Urinary bladder (tissue), 3 donors: ENCODE measurements at regions not wholly inside any gene's neighbourhood (a gene's known extent, or its start where the extent isn't known, plus 50 kb on each side); places are given as distances from the start of the nearest gene placed in this dataset.
"Not testable (repeated sequence)": the region's sequence is repeated elsewhere in the genome, so short reads cannot be mapped to it uniquely, and the experiment has no call there.

Source experiments
- DNase-seq: peaks from one replicate; pipeline ENCODE4 v3.0.0-alpha.2; 2015; ENCODE audit errors: extremely low spot score
- H3K27ac ChIP-seq: one replicate; pipeline ENCODE4 v1.5.1; 2013; ENCODE audit warnings: low read depth, mild to moderate bottlenecking, moderate library complexity
- H3K36me3 ChIP-seq: one replicate; pipeline ENCODE4 v1.6.1; 2013; ENCODE audit warnings: mild to moderate bottlenecking, moderate library complexity; ENCODE audit not compliant: insufficient read depth
- H3K4me1 ChIP-seq: one replicate; pipeline ENCODE4 v1.6.1; 2013; ENCODE audit warnings: mild to moderate bottlenecking, moderate library complexity; ENCODE audit not compliant: insufficient read depth
- H3K4me3 ChIP-seq: one replicate; pipeline ENCODE4 v1.5.1; 2013; ENCODE audit warnings: low read depth, low read length
- WGBS: extraction: QIAGEN DNeasy Blood & Tissue Kit; methylation state at CpG from one replicate; pipeline ENCODE4 v1.1.7; 2013; 5-methylcytosine and 5-hydroxymethylcytosine counted together
- donor health status: healthy with polysubstance abuse.
- donor health status: healthy.

DNA sequence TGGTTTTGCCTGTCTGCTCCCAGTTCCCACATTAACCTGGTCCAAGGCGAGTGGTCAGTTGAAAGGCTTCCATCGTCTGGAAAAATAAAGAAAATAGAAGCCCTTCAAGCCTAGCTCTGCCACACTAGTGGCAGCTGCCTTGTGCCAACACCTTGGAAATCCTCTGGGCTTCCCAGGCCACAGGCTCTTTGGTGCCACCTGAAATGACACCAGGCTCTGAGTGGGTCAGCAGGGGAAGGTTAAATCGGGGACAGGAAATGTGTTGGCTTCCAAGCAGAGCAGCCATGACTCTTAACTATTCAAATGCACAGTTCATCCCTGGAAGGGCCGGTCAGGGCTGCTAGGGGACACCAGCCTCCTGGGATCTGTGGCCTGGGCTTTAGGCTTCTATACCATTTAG lies 558.7 kb downstream of the MATN1 start:
- no peak overlapping the region for H3K4me3 ChIP-seq
- DNase-seq: no peak
- no peak overlapping the region for H3K27ac ChIP-seq
- 67% methylated on average over 4 of the region's 4 CpGs for WGBS
- H3K4me1 ChIP-seq: no peaks in the 10 kb centered on the region
- H3K36me3 ChIP-seq: no peaks in the 10 kb centered on the region

DNA sequence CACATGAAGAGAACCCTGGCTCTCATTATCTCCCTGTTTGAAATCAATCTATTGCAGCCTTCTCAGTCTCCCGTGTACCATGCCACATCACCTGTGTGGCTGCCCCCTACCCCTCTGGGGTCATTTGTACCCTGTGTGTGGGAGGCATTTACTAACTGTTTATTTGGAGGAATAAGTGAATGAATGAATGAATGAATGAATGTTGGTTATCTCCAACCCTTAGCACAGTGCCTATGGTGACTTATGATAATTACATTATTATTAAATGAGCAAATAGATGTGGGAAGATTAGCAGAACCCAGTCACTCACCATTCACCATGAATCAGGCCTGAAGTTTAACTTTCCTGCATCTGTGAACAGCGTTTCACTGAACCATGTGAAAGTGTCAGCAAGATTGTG lies 560.8 kb downstream of the MATN1 start:
- H3K36me3 ChIP-seq: no peaks in the 10 kb centered on the region
- no peak overlapping the region for H3K4me3 ChIP-seq
- no peak for DNase-seq
- H3K4me1 ChIP-seq: no peaks in the 10 kb centered on the region
- WGBS: 84% methylated on average over 2 of the region's 2 CpGs
- no peak overlapping the region for H3K27ac ChIP-seq

DNA sequence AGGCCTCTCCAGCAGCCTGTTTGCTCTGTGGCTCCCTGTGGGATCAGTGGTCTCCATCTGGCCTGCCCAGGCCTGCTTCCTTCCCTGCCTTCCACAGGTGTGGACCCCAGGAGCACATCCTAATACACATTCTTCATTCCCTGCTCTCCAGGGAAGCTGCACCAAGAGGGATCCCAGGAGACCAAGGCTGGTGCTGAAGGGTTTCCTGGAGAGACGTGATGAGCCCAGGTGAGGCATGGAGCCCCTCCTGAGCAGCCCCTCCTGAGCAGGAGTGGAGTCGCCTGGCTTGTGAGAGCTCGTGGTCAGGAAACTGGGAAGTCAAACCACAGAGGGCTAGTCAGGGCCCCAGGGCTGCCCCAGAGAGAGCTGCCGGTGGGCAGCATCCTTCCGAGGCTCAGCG lies 561.4 kb downstream of the MATN1 start:
- no peak for DNase-seq
- Histone ChIP-seq H3K4me3 (no peak overlapping the region), H3K27ac (no peak overlapping the region), H3K4me1 (no peaks in the 10 kb centered on the region), H3K36me3 (no peaks in the 10 kb centered on the region)
- 67% methylated on average over 6 of the region's 6 CpGs for WGBS

DNA sequence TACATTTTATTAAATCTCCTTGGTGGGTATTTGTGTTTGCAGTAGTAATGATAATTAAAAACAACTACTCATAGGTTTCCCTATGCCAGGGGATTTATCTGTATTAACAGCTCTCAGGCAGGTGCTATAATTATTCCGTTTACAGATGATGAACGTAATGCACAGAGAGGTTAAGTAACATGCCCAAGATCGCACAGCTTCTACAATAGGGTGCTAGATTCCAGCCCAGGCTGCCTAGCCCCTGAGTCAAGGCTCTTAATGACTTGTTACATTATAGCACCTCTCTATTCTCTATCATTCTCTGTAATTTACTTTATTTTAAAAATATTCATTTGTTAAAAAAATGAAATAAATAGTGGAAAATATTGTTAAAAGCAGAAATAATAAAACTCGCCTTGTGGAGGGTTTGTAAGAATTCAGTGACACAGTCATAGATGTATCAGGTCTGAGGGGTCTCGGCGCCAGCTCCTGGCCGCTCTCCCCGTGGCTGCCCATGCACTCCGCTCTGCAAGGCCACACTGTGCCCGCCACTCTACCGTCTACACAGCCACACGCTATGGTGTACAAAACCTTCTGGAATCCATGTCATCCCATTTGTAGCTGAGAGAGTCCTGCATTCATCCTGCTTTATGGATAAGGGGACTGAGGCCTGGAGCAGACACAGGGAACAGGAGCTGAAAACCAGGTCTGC lies 562.2 kb downstream of the MATN1 start:
- 85% methylated on average over 12 of the region's 12 CpGs for WGBS
- no peak overlapping the region for H3K4me3 ChIP-seq
- H3K27ac ChIP-seq: no peak overlapping the region
- no peak for DNase-seq
- H3K36me3 ChIP-seq: no peaks in the 10 kb centered on the region
- no peaks in the 10 kb centered on the region for H3K4me1 ChIP-seq

- 57% methylated on average over 3 of the region's 3 CpGs for whole genome bisulfite sequencing
- H3K36me3 ChIP-seq: no peaks in the 10 kb centered on the region
- DNase-seq: no peak
- no peak overlapping the region for H3K4me3 ChIP-seq
- no peak overlapping the region for H3K27ac ChIP-seq
- no peaks in the 10 kb centered on the region for H3K4me1 ChIP-seq
These were observed 564.4 kb downstream of the MATN1 start for GRCh38 chr1:30159015-30159414.

DNA sequence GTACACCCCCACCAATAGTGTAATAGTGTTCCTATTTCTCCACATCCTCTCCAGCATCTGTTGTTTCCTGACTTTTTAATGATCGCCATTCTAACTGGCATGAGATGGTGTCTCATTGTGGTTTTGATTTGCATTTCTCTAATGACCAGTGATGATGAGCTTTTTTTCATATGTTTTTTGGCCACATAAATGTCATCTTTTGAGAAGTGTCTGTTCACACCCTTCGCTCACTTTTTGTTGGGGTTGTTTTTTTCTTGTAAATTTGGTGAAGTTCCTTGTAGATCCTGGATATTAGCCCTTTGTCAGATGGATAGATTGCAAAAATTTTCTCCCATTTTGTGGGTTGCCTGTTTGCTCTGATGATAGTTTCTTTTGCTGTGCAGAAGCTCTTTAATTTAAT lies 567.7 kb downstream of the MATN1 start:
- WGBS: 93% methylated on average over 2 of the region's 2 CpGs
- not testable (repeated sequence) for H3K36me3 ChIP-seq, DNase-seq, H3K4me1 ChIP-seq, H3K4me3 ChIP-seq, H3K27ac ChIP-seq

GRCh38 chr1:30155253-30155652 lies 568.1 kb downstream of the MATN1 start:
- 81% methylated on average over 3 of the region's 3 CpGs for WGBS
- H3K4me1 ChIP-seq, H3K4me3 ChIP-seq, H3K27ac ChIP-seq, H3K36me3 ChIP-seq, DNase-seq: not testable (repeated sequence)

DNA sequence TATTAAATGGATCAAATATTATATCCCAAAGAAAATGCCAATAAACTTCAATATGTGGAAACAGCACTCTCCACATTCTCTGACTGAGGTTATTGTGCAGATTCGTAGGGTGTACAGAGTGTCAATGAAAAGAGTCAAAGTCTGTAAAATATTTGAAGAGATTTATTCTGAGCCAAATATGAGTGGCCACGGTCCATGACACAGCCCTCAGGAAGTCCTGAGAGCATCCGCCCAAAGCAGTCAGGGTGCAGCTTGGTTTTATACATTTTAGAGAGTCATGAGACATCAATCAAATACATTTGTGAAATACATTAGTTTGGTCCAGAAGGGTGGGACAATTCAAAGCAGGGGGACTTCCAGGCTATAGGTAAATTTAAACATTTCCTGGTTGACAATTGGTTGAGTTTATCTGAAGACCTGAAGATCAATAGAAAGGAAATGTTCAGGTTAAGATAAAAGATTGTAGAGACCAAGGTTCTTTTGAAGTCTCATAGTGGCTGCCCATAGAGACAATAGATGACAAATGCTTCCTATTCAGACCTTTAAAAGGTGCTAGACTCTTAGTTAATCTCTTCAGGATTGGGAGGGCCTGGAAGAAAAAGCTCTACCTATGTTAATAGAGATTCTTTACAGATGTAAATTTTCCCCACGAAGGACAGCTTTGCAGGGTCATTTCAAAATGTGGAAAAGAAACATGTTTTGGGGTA lies 569.5 kb downstream of the MATN1 start:
- no peaks in the 10 kb centered on the region for H3K36me3 ChIP-seq
- no peak for DNase-seq
- WGBS: 61% methylated on average over 4 of the region's 4 CpGs
- no peak overlapping the region for H3K4me3 ChIP-seq
- H3K27ac ChIP-seq: no peak overlapping the region
- H3K4me1 ChIP-seq: no peaks in the 10 kb centered on the region

DNA sequence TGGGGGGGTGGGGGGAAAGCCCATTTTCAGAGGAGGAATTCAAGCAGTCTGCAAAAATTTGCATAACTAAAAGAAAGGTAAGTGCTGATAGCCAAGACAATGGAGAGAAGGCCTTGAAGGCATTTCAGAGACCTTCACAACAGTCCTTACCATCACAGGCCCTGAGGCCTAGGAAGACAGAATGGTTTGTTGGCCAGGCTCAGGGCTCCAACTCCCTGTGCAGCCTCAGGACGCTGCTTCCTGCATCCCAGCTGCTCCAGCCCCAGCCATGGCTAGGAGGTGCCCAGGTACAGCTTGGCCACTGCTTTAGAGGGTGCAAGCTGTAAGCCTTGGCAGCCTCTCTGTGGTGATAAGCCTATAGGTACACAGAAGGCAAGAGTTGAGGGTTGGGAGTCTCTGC lies 571.6 kb downstream of the MATN1 start:
- no peak overlapping the region for H3K27ac ChIP-seq
- DNase-seq: no peak
- 63% methylated on average over 1 of the region's 1 CpG for WGBS
- no peaks in the 10 kb centered on the region for H3K36me3 ChIP-seq
- no peak overlapping the region for H3K4me3 ChIP-seq
- no peaks in the 10 kb centered on the region for H3K4me1 ChIP-seq

- Histone ChIP-seq H3K36me3 (no peaks in the 10 kb centered on the region), H3K4me3 (no peak overlapping the region), H3K4me1 (no peaks in the 10 kb centered on the region), H3K27ac (no peak overlapping the region)
- 67% methylated on average over 4 of the region's 4 CpGs for WGBS
- DNase-seq: no peak
These were observed 572.3 kb downstream of the MATN1 start for GRCh38 chr1:30151119-30151518.

DNA sequence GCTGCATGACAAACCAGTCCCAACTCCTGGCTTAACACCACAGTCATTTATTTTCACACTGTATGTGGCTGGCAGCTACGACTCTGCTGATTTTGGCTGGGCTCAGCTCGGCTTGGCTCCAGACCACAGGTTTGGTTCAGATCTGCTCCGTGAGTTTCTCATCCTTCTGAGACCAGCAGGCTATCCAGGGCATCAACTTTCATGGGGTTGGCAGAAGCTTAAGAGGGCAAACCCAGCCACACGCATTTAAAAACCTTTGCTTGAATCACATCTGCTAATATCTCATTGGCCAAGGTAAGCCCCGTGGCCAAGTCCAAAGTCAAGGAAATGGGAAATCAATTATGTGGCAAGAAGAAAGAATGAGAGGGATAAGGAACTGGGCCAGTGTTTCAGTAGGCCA lies 574.2 kb downstream of the MATN1 start:
- WGBS: 82% methylated on average over 5 of the region's 5 CpGs
- no peak overlapping the region for H3K27ac ChIP-seq
- DNase-seq: no peak

DNA sequence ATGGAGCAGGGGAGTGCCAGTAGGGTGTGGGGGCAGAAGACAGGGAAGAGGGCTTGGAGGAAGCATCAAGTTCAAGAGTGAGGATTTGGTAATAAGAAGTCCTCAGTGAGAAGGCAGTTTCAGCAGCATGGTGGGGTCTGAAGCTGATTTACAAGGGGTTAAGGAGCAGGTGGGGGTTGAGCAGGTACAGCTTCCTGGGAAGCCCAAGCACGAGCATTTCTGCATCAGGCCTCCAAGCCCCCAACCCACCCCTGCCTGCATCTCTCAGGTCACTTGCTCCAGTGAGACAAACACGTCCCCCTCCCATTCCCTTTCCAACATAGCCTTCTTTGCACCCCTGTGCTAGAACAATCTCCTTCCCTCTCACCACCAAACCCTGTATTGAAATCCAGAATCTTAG lies 574.7 kb downstream of the MATN1 start:
- Histone ChIP-seq H3K27ac (no peak overlapping the region), H3K36me3 (no peaks in the 10 kb centered on the region), H3K4me1 (no peaks in the 10 kb centered on the region), H3K4me3 (no peak overlapping the region)
- WGBS: 53% methylated on average over 2 of the region's 2 CpGs
- no peak for DNase-seq

More for the DNA sequence above, 574.2 kb downstream of the MATN1 start:
- Histone ChIP-seq H3K36me3 (no peaks in the 10 kb centered on the region), H3K4me3 (no peak overlapping the region), H3K4me1 (no peaks in the 10 kb centered on the region)

DNA sequence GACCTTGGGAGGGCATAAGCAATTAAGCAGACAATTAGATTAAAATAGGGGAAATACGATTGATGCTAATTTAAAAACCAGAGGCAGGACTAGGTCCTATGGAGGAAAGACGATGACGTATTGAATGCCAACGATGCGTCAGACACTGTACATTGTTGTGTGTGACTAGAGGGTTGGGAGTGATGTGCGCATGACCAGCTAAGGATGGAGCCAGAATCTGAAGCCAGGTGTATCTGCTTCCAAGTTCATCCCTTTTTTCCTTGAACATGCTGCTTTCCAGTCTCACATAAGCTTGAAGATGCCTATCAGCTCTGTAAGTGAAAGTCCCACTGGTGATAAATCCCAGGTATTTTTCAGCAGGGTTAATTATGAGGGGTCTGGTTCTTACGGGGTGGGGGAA lies 576.2 kb downstream of the MATN1 start:
- Histone ChIP-seq H3K36me3 (no peaks in the 10 kb centered on the region), H3K27ac (no peak overlapping the region), H3K4me1 (no peaks in the 10 kb centered on the region), H3K4me3 (no peak overlapping the region)
- WGBS: 91% methylated on average over 7 of the region's 7 CpGs
- no peak for DNase-seq

- no peak for DNase-seq
- Histone ChIP-seq H3K4me1 (no peaks in the 10 kb centered on the region), H3K27ac (no peak overlapping the region), H3K36me3 (no peaks in the 10 kb centered on the region), H3K4me3 (no peak overlapping the region)
- 31% methylated on average over 8 of the region's 8 CpGs for WGBS
These were observed 576.9 kb downstream of the MATN1 start for GRCh38 chr1:30146448-30146847.
